Vagina (tissue), 2 donors: ENCODE measurements at regions not wholly inside any gene's neighbourhood (a gene's known extent, or its start where the extent isn't known, plus 50 kb on each side); places are given as distances from the start of the nearest gene placed in this dataset.

Experiments used
- POLR2A ChIP-seq, 2 donors: fragments of 450-650 bp; IDR thresholded peaks; one replicate each; pipeline ENCODE4 v1.6.1; 2017; ENCODE audit warnings: antibody characterized with exemption in 2 of 2, mild to moderate bottlenecking in 2 of 2, moderate library complexity in 2 of 2
- POLR2AphosphoS5 ChIP-seq, 2 donors: sonication (generic); formaldehyde crosslinking; IDR thresholded peaks; one replicate each; pipeline ENCODE4 v1.9.0; 2017; ENCODE audit warnings: antibody characterized with exemption in 2 of 2, mild to moderate bottlenecking in 2 of 2, low read depth in 1 of 2; ENCODE audit not compliant: insufficient read depth in 1 of 2
- TF ChIP-seq, protein P1 (sequence below), 3 experiments: fragments of 450-650 bp in 2 of 3; fragments of 200-600 bp in 1 of 3; sonication (generic) in 1 of 3; IDR thresholded peaks; one replicate each; pipeline ENCODE4 v1.5.1; 2017 to 2019; ENCODE audit warnings: antibody characterized with exemption in 3 of 3, mild to moderate bottlenecking in 2 of 3, moderate library complexity in 2 of 3

DNA sequence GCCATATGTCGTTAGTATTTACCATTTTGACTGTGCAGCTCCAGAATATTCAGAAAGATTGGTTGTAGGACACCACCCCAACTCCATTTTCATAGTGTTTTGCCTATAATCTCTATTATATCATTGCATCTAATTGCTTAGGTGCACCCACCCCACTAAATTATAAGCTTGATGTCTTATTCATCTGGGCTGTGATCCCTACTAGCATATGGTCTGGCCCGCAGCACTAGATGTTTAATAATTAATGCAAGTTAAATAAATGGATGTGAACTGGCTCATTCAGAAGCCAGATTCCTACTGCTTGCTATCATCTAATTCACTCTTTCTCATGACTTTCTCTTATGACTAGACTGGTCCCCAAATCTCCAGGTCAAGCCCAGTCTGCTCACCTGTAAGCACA lies 143.5 kb downstream of the RELL1 start:
- TF ChIP-seq, protein P1, sequence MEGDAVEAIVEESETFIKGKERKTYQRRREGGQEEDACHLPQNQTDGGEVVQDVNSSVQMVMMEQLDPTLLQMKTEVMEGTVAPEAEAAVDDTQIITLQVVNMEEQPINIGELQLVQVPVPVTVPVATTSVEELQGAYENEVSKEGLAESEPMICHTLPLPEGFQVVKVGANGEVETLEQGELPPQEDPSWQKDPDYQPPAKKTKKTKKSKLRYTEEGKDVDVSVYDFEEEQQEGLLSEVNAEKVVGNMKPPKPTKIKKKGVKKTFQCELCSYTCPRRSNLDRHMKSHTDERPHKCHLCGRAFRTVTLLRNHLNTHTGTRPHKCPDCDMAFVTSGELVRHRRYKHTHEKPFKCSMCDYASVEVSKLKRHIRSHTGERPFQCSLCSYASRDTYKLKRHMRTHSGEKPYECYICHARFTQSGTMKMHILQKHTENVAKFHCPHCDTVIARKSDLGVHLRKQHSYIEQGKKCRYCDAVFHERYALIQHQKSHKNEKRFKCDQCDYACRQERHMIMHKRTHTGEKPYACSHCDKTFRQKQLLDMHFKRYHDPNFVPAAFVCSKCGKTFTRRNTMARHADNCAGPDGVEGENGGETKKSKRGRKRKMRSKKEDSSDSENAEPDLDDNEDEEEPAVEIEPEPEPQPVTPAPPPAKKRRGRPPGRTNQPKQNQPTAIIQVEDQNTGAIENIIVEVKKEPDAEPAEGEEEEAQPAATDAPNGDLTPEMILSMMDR (IDR thresholded peaks at IDR 0.05): no peak
- TF ChIP-seq POLR2A (IDR thresholded peaks at IDR 0.05) (no peak), POLR2AphosphoS5 (IDR thresholded peaks at IDR 0.05; ENCODE audit: insufficient read depth in 1 of 2, low read depth in 1 of 2) (no peak)
